ENCODE measurements at regions not wholly inside any gene's neighbourhood (a gene's known extent, or its start where the extent isn't known, plus 50 kb on each side); places are given as distances from the start of the nearest gene placed in this dataset.
A peak's percentile ranks its signal among the peaks of the same experiment; 100 is the strongest.

GRCh38 chrY:15578761-15579160 lies 1054.4 kb downstream of the NLGN4Y start:
- TF ChIP-seq, protein P1, sequence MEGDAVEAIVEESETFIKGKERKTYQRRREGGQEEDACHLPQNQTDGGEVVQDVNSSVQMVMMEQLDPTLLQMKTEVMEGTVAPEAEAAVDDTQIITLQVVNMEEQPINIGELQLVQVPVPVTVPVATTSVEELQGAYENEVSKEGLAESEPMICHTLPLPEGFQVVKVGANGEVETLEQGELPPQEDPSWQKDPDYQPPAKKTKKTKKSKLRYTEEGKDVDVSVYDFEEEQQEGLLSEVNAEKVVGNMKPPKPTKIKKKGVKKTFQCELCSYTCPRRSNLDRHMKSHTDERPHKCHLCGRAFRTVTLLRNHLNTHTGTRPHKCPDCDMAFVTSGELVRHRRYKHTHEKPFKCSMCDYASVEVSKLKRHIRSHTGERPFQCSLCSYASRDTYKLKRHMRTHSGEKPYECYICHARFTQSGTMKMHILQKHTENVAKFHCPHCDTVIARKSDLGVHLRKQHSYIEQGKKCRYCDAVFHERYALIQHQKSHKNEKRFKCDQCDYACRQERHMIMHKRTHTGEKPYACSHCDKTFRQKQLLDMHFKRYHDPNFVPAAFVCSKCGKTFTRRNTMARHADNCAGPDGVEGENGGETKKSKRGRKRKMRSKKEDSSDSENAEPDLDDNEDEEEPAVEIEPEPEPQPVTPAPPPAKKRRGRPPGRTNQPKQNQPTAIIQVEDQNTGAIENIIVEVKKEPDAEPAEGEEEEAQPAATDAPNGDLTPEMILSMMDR (IDR thresholded peaks at IDR 0.05), result no peak
- H3K9me3 Mint-ChIP-seq, result no peaks in the 10 kb centered on the region
- no peak overlapping the region for H3K27ac Mint-ChIP-seq
- H3K27me3 Mint-ChIP-seq (ENCODE audit: insufficient read depth), result peaks cover 3% of the 10 kb centered on the region; the same call in 1 of the 2 replicates
- H3K4me3 Mint-ChIP-seq, result no peak overlapping the region
- DNase-seq, result peak; percentile 4
- H3K4me1 Mint-ChIP-seq (ENCODE audit: low read depth), result peaks cover 7% of the 10 kb centered on the region; the same call in 1 of the 2 replicates
- no peaks in the 10 kb centered on the region for H3K36me3 Mint-ChIP-seq (ENCODE audit: low read depth)

DNA sequence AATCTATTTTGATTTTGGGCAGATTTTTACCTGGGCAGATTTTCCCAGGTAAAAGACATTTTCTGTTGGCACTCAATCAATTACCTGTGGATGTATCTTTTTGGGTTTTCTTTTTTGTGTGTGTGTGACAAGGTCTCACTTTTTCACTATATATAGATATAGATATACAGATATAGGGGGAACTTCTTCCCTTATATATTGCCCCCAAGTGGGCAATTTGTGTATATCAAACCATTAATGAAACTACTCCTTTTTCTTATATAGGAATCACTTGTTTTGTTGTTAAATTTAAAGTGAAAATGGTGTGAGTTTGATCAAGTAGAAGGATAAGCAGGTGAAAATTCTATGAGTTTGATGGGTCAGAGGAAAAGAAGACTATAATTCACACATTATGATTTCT lies 1054.9 kb downstream of the NLGN4Y start:
- H3K27ac Mint-ChIP-seq, result no peak overlapping the region
- no peak overlapping the region for H3K4me3 Mint-ChIP-seq
- DNase-seq, result no peak
- H3K36me3 Mint-ChIP-seq (ENCODE audit: low read depth), result no peaks in the 10 kb centered on the region
- TF ChIP-seq, protein P1 (IDR thresholded peaks at IDR 0.05), result peak; percentile 61
- H3K27me3 Mint-ChIP-seq (ENCODE audit: insufficient read depth), result peaks cover 3% of the 10 kb centered on the region; the same call in 1 of the 2 replicates
- H3K9me3 Mint-ChIP-seq, result no peaks in the 10 kb centered on the region
- peaks cover 7% of the 10 kb centered on the region; the same call in 1 of the 2 replicates for H3K4me1 Mint-ChIP-seq (ENCODE audit: low read depth)

DNA sequence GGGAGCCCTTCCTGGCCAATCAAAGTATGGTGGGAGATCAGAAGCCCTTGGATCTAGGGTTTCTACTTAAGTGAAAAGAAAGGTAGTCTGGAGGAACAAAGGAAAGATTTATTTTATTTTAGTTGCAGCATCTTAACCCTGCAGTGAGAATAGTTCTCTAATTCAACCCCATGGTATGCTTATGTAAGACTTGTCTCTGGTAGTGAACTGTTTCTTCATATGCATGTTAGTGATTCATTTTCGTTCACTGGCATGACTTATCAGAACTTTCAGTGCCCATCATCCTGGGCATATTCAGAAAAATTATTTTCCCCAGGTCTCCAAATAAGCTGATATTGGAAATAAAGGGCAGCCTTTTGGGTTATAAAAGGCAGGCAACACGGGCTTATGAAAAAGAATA lies 1058.8 kb downstream of the NLGN4Y start:
- no peak for DNase-seq
- H3K4me1 Mint-ChIP-seq (ENCODE audit: low read depth), result peaks cover 7% of the 10 kb centered on the region; the same call in 1 of the 2 replicates
- no peak overlapping the region for H3K27ac Mint-ChIP-seq
- H3K27me3 Mint-ChIP-seq (ENCODE audit: insufficient read depth), result no peaks in the 10 kb centered on the region
- no peak overlapping the region for H3K4me3 Mint-ChIP-seq
- no peaks in the 10 kb centered on the region for H3K36me3 Mint-ChIP-seq (ENCODE audit: low read depth)
- TF ChIP-seq, protein P1 (IDR thresholded peaks at IDR 0.05), result no peak
- no peaks in the 10 kb centered on the region for H3K9me3 Mint-ChIP-seq

GRCh38 chrY:15592957-15593356 lies 1068.6 kb downstream of the NLGN4Y start:
- H3K4me1 Mint-ChIP-seq (ENCODE audit: low read depth), result peaks cover 31% of the 10 kb centered on the region

DNA sequence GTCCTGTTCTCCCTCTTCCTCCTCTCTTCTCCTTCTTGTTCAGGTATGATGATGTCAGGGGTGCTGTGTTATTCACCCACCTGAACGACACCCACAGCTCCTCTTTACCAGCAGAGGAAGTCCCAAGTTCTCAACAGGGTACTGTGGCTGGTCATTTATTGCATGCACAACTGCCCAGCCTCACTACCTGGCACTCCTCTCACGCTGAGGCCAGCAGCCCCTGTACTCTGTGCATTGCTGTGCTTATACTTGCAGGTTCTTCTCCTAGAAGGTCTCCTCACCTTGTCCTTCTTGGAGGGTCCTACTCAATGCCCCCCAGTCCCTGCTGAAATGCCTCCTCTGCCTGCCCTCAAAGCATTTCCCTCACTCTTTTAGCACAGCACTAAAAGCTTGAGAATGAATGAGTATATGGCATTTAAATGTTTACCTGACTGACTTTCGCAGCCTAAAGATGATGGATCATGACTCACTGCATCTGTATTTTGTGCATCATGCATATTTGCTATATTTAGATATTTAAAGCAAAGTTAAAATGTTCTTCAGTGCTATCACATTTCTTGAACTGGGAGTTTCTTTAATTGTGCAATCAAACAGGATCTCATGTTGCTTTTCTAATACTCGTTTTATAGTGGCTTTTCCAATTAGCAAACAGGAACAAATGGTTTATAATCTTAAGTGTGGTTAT lies 1069.3 kb downstream of the NLGN4Y start:
- peak overlapping the region; percentile 35; the same call in 1 of the 2 replicates for H3K4me3 Mint-ChIP-seq
- H3K36me3 Mint-ChIP-seq (ENCODE audit: low read depth), result no peaks in the 10 kb centered on the region
- H3K4me1 Mint-ChIP-seq (ENCODE audit: low read depth), result peaks cover 31% of the 10 kb centered on the region
- TF ChIP-seq, protein P1 (IDR thresholded peaks at IDR 0.05), result no peak
- no peaks in the 10 kb centered on the region for H3K9me3 Mint-ChIP-seq
- DNase-seq, result peak; percentile 36
- H3K27me3 Mint-ChIP-seq (ENCODE audit: insufficient read depth), result no peaks in the 10 kb centered on the region
- peak overlapping the region; percentile 69; the same call in 1 of the 2 replicates for H3K27ac Mint-ChIP-seq

More at GRCh38 chrY:15592957-15593356, 1068.6 kb downstream of the NLGN4Y start:
- Mint-ChIP-seq H3K27ac (peak overlapping the region; percentile 15; the same call in 1 of the 2 replicates), H3K4me3 (peak overlapping the region; percentile 35; the same call in 1 of the 2 replicates), H3K9me3 (no peaks in the 10 kb centered on the region), H3K36me3 (ENCODE audit: low read depth) (no peaks in the 10 kb centered on the region), H3K27me3 (ENCODE audit: insufficient read depth) (no peaks in the 10 kb centered on the region)
- no peak for DNase-seq
- TF ChIP-seq, protein P1 (IDR thresholded peaks at IDR 0.05), result no peak
